Stimulated activated naive B cell treated with anti-CD40 and anti-IgM and Interleukin-4, amounts not matched to agents 10 μg/mL and 1 μg/mL and 100 μg/mL, for 72 hours (primary cell): ENCODE measurements at regions not wholly inside any gene's neighbourhood (a gene's known extent, or its start where the extent isn't known, plus 50 kb on each side); places are given as distances from the start of the nearest gene placed in this dataset.

Experiments used
- ATAC-seq, 2 donors: fragments of 150-1000 bp; cut with Tn5 transposase; replicated peaks; 2 replicates each; pipeline ENCODE4 v1.10.0; 2021; ENCODE audit warnings: moderate library complexity in 1 of 2
- DNase-seq: peaks from one replicate; pipeline ENCODE4 v3.0.0; 2021
- H3K27ac Mint-ChIP-seq: one replicate; pipeline ENCODE4 v1.8.0; 2022; ENCODE audit warnings: mild to moderate bottlenecking, mixed read lengths
- H3K27me3 Mint-ChIP-seq, 2 donors: one replicate each; pipeline ENCODE4 v1.8.0; 2022; ENCODE audit warnings: mixed read lengths in 2 of 2
- H3K36me3 Mint-ChIP-seq, 2 donors: one replicate each; pipeline ENCODE4 v1.8.0; 2022; ENCODE audit warnings: mixed read lengths in 2 of 2, mild to moderate bottlenecking in 1 of 2
- H3K4me1 Mint-ChIP-seq, 2 donors: one replicate each; pipeline ENCODE4 v1.8.0; 2022; ENCODE audit warnings: mixed read lengths in 2 of 2, mild to moderate bottlenecking in 1 of 2
- H3K4me3 Mint-ChIP-seq, 2 donors: one replicate each; pipeline ENCODE4 v1.8.0; 2022; ENCODE audit warnings: mild to moderate bottlenecking in 2 of 2, mixed read lengths in 2 of 2, moderate library complexity in 1 of 2
- H3K9me3 Mint-ChIP-seq, 2 donors: one replicate each; pipeline ENCODE4 v1.8.0; 2022; ENCODE audit warnings: mixed read lengths in 2 of 2, mild to moderate bottlenecking in 1 of 2

DNA sequence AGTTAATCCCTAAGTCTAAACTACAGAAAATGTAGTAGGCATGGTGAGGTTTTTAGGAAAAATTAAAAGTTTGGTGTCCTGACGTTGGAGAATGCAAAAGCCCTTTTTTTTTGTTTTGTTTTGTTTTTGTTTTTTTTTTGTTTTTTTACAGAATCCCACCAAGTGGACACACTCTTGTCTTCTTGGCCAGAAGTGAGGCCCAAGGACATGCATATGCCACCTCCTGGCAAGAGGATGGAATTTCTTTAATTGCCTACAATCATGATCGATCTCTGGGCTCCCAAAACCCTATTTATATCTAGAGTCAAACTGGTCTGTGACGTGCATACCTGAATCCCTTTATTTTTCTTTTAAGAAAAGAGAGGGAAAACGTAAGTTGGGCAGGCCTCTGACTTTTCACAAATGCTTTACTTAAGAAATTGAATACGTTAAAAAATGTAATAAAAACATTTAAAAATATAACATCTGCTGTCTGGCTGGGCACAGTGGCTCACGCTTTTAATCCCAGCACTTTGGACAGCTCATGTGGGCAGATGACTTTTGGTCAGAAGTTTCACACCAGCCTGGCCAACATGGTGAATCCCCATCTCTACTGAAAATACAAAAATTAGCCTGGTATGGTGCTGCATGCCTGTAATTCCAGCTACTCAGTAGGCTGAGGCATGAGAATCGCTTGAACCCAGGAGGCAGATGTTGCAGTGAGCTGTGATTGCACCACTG is 502.7 kb downstream of the CBLN2 start:
- H3K36me3 Mint-ChIP-seq, result no peaks in the 10 kb centered on the region
- H3K4me3 Mint-ChIP-seq, result no peak overlapping the region
- ATAC-seq (no peak), DNase-seq (no peak)
- H3K27ac Mint-ChIP-seq, result no peak overlapping the region
- H3K27me3 Mint-ChIP-seq, result no peaks in the 10 kb centered on the region
- no peaks in the 10 kb centered on the region for H3K4me1 Mint-ChIP-seq
- H3K9me3 Mint-ChIP-seq, result no peaks in the 10 kb centered on the region

DNA sequence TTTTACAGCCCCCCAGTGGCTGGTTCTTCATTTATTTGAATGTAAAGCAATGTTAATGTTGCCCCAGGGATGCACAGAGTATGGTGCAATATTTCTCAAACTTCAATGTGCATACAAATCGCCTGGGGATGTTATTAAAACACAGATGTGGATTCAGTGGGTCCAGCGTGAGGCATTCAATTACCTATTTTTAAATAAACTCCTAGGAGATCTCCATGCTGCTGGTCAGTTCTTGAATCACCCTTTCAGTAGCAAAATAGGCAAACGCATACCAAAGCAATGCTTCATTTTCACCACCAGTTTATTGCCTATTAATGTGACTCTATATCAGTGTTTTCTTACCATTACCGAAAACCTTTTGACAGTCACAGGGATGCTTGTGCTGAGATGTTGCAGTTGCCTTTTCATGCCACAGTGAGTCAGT is 530.7 kb downstream of the CBLN2 start:
- Mint-ChIP-seq H3K27me3 (no peaks in the 10 kb centered on the region), H3K4me3 (no peak overlapping the region), H3K9me3 (no peaks in the 10 kb centered on the region), H3K36me3 (no peaks in the 10 kb centered on the region), H3K27ac (no peak overlapping the region), H3K4me1 (no peaks in the 10 kb centered on the region)
- no peak for ATAC-seq
- DNase-seq, result no peak

DNA sequence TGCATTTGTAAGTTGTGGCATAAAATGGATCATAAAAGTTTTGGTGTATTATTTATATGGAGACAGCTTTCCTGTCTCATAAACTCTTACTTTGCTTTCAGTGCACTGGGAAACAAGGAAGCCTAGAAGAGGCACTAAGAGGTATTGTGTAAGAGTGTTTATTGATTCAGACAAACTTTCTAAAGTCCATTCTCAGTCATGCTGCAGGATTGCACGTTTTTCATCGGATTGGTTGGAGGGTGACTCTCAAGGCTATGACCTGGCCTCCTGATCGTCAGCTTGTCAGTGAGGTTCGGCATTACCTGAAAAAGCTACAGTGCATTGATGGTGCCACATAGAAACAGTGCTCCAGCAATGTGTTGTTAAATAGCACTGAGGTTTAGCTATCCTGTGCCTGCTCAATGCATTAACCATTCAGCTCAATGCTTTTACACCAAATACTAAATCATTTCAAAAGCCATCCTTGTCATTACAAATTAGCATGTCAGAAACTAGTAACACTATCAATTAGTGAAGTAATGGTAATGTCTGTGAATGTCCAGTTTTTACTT is 545.5 kb downstream of the CBLN2 start:
- no peaks in the 10 kb centered on the region for H3K36me3 Mint-ChIP-seq
- DNase-seq (no peak), ATAC-seq (no peak)
- H3K27me3 Mint-ChIP-seq, result no peaks in the 10 kb centered on the region
- no peaks in the 10 kb centered on the region for H3K4me1 Mint-ChIP-seq
- no peak overlapping the region for H3K4me3 Mint-ChIP-seq
- no peak overlapping the region for H3K27ac Mint-ChIP-seq
- H3K9me3 Mint-ChIP-seq, result peaks cover 0 to 5% of the 10 kb centered on the region in 2 donors

DNA sequence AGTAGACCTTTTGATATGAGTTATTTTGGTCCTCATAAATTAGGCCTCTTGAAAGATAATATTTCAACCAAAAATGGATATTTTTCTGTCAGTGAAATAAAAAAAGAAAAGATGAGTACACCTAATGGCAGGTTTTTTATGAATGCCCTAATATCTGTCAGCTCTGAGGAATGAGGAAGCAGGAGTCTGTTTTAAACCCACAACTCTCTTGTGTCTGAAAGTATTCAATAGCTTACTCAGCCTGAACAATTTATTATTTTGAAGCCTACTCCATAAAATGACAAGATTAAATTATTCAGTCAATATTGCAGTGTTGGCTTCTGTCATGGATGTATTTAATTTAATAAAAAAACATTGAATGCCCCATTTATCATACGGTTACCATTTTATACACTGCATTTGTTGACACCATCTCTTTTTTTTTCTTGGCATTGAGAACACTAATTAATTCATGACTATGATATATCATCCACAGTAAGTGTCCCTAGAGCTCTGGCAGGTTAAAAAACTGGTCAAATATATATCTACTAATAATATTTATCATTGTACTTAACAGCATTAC is 548.2 kb downstream of the CBLN2 start:
- DNase-seq, result no peak
- H3K36me3 Mint-ChIP-seq, result no peaks in the 10 kb centered on the region
- H3K27me3 Mint-ChIP-seq, result no peaks in the 10 kb centered on the region
- no peaks in the 10 kb centered on the region for H3K4me1 Mint-ChIP-seq
- no peak overlapping the region for H3K4me3 Mint-ChIP-seq
- H3K9me3 Mint-ChIP-seq, result peaks cover 0 to 1% of the 10 kb centered on the region in 2 donors
- no peak overlapping the region for H3K27ac Mint-ChIP-seq
- no peak for ATAC-seq

DNA sequence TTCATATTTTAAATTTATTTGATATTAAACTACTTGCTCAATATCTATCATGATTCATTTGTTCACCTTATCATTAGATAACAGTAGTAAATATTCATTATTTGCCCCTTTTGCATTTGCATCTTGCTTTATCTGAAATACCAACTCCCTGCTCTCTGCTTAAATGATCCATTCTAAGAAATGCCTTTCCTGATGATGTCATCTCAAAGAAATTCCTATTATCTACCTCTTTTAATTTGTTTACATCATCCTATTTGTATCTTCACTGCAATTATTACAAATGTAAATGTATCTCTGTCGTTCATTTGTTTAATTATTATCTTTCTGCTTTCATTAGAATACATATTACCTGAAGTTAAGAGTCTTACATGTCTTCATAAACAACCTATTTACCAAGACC is 549.9 kb downstream of the CBLN2 start:
- Mint-ChIP-seq H3K27ac (no peak overlapping the region), H3K9me3 (no peaks in the 10 kb centered on the region), H3K27me3 (no peaks in the 10 kb centered on the region), H3K4me1 (no peaks in the 10 kb centered on the region), H3K4me3 (no peak overlapping the region), H3K36me3 (no peaks in the 10 kb centered on the region)
- DNase-seq (no peak), ATAC-seq (no peak)

DNA sequence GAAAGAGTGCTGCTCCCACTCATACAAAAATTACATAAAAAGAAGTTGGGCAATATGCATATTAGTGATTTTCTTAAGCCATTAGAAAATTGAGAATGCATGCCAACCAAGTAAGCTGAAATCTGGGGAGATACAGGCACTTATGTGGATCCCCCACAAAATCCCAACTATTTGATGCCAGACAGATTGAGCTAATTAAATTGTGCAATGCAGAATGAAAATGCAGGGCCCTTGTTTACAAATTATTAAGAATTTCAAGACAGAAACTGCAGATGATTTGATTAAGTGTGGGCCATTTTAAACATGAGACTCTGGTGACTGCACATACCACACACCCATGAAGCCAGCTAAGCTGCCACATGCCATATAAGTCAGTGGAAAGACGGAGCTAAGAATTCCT is 554.5 kb downstream of the CBLN2 start:
- Mint-ChIP-seq H3K27me3 (no peaks in the 10 kb centered on the region), H3K9me3 (peaks cover 0 to 1% of the 10 kb centered on the region in 2 donors), H3K4me1 (no peaks in the 10 kb centered on the region), H3K27ac (no peak overlapping the region), H3K36me3 (no peaks in the 10 kb centered on the region), H3K4me3 (no peak overlapping the region)
- DNase-seq (no peak), ATAC-seq (no peak)

DNA sequence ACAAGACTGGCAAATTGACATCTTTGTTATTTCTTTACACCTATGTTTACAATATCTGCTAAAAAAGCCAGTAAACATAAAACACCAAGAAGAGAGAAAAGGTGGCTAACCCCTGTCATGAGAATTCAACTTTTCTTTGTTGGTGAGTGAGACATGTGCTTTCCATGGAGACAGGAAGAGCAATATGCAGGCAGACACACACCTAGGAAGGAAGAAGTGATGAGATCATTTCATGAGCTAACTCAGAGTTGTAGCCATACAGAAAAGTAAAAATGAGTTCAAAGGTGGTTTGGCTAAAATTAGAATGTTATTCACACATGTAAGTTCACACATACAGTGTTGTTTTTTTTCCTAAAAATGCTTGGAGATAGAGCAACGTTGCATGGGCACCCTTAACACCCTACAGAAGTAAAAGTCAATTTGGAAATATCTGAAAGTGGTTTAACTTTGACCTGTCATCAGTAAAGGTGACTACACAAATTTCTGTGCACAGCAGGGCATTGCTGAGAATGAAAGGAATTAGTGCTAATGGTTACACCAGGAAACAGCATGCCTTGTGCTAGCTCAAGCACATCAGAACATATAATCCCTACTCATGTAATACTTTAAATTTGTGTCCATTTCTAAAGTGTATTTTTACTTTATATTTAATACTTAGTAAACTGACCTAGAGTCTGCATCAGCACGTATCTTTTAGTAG is 557.6 kb downstream of the CBLN2 start:
- Mint-ChIP-seq H3K27ac (no peak overlapping the region), H3K9me3 (peaks cover 6 to 11% of the 10 kb centered on the region in 2 donors), H3K4me1 (no peaks in the 10 kb centered on the region), H3K4me3 (no peak overlapping the region), H3K27me3 (no peaks in the 10 kb centered on the region), H3K36me3 (no peaks in the 10 kb centered on the region)
- ATAC-seq (no peak), DNase-seq (no peak)

DNA sequence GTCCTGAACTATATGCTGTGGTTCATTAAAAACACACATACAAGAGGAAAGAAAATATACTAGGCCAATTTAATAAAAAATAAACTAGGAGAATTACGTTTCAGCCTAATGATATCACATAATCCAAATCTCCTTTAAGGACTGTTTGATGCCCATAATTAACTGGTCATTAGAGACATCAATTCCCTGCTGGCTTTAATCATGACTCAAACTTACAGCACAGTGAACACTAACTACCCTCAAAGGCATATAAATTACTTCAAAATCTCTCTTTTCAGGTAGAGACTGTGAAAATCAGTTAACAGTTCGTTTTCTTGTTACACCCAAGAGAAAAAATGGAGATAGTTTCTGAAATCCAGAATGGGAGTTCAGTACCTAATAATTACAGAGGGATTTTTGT is 567.4 kb downstream of the CBLN2 start:
- H3K9me3 Mint-ChIP-seq, result peaks cover 0 to under 1% of the 10 kb centered on the region in 2 donors
- no peaks in the 10 kb centered on the region for H3K36me3 Mint-ChIP-seq
- no peaks in the 10 kb centered on the region for H3K4me1 Mint-ChIP-seq
- H3K27ac Mint-ChIP-seq, result no peak overlapping the region
- ATAC-seq (no peak), DNase-seq (no peak)
- no peak overlapping the region for H3K4me3 Mint-ChIP-seq
- H3K27me3 Mint-ChIP-seq, result no peaks in the 10 kb centered on the region

DNA sequence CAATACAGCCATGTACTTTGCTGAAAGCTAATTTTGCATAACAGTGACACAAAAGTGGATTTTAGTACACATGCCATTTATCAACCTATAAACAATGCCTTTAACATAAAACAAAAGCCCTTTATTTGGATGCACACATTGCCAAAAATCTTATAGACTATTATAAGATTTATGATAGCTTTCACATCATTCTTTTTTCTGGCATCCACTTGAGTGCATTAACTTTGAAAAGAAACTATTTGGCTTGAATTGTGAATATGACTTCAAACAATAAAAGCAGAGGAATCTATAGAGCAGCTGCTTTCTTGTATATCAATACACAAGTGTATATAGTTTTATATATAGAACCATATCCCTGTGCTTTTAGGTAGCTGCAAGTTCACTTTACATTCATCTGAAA is 577.4 kb downstream of the CBLN2 start:
- Mint-ChIP-seq H3K4me1 (no peaks in the 10 kb centered on the region), H3K27me3 (no peaks in the 10 kb centered on the region), H3K27ac (no peak overlapping the region), H3K4me3 (no peak overlapping the region), H3K36me3 (no peaks in the 10 kb centered on the region), H3K9me3 (peaks cover 12 to 13% of the 10 kb centered on the region in 2 donors)
- ATAC-seq (no peak), DNase-seq (no peak)

DNA sequence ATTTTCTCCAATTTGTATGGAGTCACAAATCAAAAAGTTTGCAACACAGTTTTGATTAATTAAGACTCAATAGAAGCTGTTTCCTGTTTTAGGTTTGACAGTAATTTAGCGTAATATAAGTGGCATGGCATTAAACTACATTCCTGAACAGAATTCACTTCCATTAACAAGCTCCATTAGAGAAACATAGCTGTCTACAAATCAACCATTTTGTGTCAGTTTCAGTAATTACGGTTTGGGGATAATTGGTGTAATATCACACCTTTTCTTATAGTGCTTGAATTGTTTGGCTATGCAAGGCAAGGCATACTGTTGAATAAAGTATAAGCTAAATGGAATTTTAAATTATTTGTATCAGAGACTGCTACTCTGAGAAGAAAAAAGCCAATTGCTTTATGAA is 585.5 kb downstream of the CBLN2 start:
- no peaks in the 10 kb centered on the region for H3K4me1 Mint-ChIP-seq
- peaks cover 5 to 8% of the 10 kb centered on the region in 2 donors for H3K9me3 Mint-ChIP-seq
- no peak for DNase-seq
- ATAC-seq, result no peak
- H3K27ac Mint-ChIP-seq, result no peak overlapping the region
- no peak overlapping the region for H3K4me3 Mint-ChIP-seq
- no peaks in the 10 kb centered on the region for H3K27me3 Mint-ChIP-seq
- no peaks in the 10 kb centered on the region for H3K36me3 Mint-ChIP-seq

DNA sequence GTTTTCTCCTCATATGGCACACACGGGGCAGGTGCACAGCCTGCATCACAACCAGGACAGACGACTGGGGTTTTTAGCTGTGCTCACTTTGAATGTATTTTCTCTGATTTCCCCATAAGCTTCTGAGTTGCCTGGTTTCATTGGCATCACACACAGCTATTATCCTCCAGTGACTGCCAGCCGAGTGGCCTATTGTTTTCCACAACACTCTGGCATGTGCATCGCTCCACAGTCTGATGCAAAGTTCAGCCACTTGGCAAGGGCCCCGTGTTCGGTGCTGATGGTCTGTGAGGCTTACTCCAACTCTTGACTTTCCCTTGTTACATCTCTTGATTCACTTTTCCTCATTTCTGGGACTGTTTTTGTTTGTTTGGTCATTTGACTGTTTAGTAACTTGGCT is 593.1 kb downstream of the CBLN2 start:
- no peak for ATAC-seq
- Mint-ChIP-seq H3K27me3 (no peaks in the 10 kb centered on the region), H3K4me1 (no peaks in the 10 kb centered on the region), H3K36me3 (no peaks in the 10 kb centered on the region), H3K27ac (no peak overlapping the region), H3K9me3 (no peaks in the 10 kb centered on the region), H3K4me3 (no peak overlapping the region)
- no peak for DNase-seq

DNA sequence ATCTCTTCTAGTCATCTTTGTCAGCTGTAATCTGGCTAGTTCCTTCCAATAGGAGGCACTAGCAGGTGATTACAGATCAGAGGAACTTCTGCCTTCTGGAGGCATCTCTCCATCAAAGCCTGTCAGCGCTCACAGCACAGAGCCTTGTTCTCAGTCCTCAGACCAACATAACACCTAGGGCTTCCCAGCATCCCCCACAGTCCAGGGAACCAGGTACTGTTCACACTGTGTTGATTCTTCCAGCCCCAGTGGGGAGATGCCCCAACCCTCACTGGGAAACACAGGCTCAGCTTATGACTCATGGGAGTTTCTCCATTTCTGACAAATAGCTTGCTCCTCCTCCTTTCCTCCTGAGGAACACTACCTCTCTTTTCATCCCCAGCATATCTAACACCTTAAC is 601.7 kb downstream of the CBLN2 start:
- Mint-ChIP-seq H3K9me3 (peaks cover 0 to 1% of the 10 kb centered on the region in 2 donors), H3K27me3 (no peaks in the 10 kb centered on the region), H3K4me1 (no peaks in the 10 kb centered on the region), H3K27ac (no peak overlapping the region), H3K4me3 (no peak overlapping the region), H3K36me3 (no peaks in the 10 kb centered on the region)
- DNase-seq (no peak), ATAC-seq (no peak)

DNA sequence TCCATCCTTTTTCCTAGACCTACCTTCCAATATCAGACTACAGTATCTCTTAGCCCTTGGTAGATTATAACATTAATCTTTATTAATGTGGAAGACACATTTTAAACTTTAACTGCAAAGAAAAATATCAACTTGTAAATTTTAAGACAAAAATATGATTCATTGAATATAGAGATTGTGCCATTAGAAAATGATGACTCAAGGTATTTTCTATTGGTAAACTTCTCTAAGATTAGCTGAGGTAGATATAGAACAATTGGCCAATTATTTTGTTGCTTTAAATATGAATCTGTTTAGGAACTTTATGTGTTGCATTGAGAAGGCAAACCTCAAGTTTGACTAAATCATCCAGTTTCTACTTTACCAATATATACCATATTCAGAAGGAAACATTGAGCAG is 604.7 kb downstream of the CBLN2 start:
- no peak for ATAC-seq
- no peaks in the 10 kb centered on the region for H3K27me3 Mint-ChIP-seq
- H3K36me3 Mint-ChIP-seq, result no peaks in the 10 kb centered on the region
- DNase-seq, result no peak
- H3K4me1 Mint-ChIP-seq, result no peaks in the 10 kb centered on the region
- no peak overlapping the region for H3K27ac Mint-ChIP-seq
- H3K9me3 Mint-ChIP-seq, result peaks cover 3% of the 10 kb centered on the region in 2 donors
- no peak overlapping the region for H3K4me3 Mint-ChIP-seq

DNA sequence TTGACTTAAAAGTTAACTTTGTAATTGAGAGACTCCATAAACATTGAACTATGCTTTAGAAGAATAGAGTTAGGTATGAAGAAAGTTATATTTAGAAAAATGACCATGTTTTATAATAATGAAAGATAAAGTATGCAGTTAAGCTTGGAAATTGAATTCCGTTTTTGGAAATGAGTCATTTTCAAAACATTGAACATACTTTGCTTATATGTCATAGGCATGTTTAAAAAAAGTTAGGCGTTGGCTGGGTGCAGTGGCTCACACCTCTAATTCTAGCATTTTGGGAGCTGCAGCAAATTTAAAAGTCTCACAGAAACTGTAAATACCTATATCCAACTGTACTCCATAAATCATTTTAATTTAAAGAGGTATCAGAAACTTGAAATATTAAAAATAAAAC is 607.4 kb downstream of the CBLN2 start:
- no peak for DNase-seq
- no peak overlapping the region for H3K27ac Mint-ChIP-seq
- ATAC-seq, result no peak
- no peak overlapping the region for H3K4me3 Mint-ChIP-seq
- peaks cover 3% of the 10 kb centered on the region in 2 donors for H3K9me3 Mint-ChIP-seq
- H3K4me1 Mint-ChIP-seq, result no peaks in the 10 kb centered on the region
- no peaks in the 10 kb centered on the region for H3K27me3 Mint-ChIP-seq
- no peaks in the 10 kb centered on the region for H3K36me3 Mint-ChIP-seq

DNA sequence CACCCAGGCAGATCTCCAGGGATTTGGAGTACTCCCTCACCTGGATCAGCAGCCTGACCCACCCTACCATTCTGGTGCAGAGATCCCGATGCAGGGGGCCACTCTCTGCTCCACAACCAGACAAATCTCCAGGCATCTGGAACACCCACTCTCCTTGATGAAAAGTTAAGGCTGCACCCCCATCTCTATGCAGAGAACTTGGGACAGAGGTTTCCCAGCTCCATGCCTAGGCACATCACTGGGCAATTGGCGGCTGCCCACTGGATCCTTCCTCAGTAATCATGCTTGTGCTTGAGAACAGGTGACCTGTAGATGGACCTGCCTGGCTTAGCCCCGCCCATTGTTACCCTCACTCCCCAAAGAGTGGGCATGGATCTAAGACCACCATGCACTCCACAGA is 624.9 kb downstream of the CBLN2 start:
- no peak overlapping the region for H3K27ac Mint-ChIP-seq
- H3K9me3 Mint-ChIP-seq, result peaks cover 9 to 19% of the 10 kb centered on the region in 2 donors
- H3K27me3 Mint-ChIP-seq, result no peaks in the 10 kb centered on the region
- no peaks in the 10 kb centered on the region for H3K4me1 Mint-ChIP-seq
- DNase-seq, result no peak
- H3K36me3 Mint-ChIP-seq, result no peaks in the 10 kb centered on the region
- ATAC-seq, result no peak
- H3K4me3 Mint-ChIP-seq, result no peak overlapping the region
